ENCODE measurements at regions not wholly inside any gene's neighbourhood (a gene's known extent, or its start where the extent isn't known, plus 50 kb on each side); places are given as distances from the start of the nearest gene placed in this dataset.

DNA sequence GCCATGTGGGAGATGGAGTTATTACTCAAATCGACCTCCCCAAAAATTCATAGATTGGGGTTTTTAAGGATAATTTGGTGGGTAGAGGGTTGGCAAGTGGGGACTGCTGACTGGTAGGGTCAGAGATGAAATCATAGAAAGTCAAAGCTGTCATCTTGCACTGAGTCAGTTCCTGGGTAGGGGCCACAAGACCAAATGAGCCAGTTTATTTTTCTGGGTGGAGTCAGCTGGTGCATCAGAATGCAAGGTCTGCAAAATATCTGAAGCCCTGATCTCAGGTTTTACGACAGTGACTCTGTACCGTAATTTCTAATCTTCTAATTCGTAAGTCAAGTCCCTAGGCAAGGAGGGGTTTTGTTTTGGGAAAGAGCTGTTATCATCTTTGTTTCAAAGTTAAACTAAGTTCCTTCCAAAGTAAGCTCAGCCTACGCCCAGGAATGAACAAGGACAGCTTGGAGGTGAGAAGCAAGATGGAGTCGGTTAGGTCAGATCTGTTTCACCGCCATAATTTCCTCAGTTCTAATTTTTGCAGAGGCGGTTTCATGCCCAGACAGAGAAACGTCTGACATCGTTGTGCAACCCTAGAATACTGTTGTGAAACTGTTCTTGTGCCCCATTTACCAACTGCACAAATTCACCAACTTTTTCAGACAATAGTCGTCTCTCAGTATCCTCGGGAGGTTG lies 104.5 kb upstream of the SFSWAP start:
- no peak for TF ChIP-seq EZH2 (IDR thresholded peaks at IDR 0.05; ENCODE audit: low read length)
- TF ChIP-seq, protein P1, sequence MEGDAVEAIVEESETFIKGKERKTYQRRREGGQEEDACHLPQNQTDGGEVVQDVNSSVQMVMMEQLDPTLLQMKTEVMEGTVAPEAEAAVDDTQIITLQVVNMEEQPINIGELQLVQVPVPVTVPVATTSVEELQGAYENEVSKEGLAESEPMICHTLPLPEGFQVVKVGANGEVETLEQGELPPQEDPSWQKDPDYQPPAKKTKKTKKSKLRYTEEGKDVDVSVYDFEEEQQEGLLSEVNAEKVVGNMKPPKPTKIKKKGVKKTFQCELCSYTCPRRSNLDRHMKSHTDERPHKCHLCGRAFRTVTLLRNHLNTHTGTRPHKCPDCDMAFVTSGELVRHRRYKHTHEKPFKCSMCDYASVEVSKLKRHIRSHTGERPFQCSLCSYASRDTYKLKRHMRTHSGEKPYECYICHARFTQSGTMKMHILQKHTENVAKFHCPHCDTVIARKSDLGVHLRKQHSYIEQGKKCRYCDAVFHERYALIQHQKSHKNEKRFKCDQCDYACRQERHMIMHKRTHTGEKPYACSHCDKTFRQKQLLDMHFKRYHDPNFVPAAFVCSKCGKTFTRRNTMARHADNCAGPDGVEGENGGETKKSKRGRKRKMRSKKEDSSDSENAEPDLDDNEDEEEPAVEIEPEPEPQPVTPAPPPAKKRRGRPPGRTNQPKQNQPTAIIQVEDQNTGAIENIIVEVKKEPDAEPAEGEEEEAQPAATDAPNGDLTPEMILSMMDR (optimal IDR thresholded peaks at IDR 0.05 in 1 of 3, IDR thresholded peaks at IDR 0.05 in 1 of 3, conservative IDR thresholded peaks at IDR 0.05 in 1 of 3; ENCODE audit: extremely low read depth in 1 of 3, insufficient read depth in 2 of 3, low read length in 3 of 3) = no peak

Measured in keratinocyte (primary cell).